Spleen (tissue), 7 donors: ENCODE measurements at regions not wholly inside any gene's neighbourhood (a gene's known extent, or its start where the extent isn't known, plus 50 kb on each side); places are given as distances from the start of the nearest gene placed in this dataset.

Source experiments
- CTCF ChIP-seq, 11 experiments: fragments of 200-600 bp in 7 of 11; fragments of 450-650 bp in 4 of 11; sonication (generic) in 4 of 11; IDR thresholded peaks in 8 of 11; conservative IDR thresholded peaks in 3 of 11; 1 replicate in 7 of 11; 2 replicates in 4 of 11; pipeline versions ENCODE4 v1.4.0 to v1.8.0; 2016 to 2021; ENCODE audit warnings: antibody characterized with exemption in 11 of 11, inconsistent platforms in 4 of 11, mild to moderate bottlenecking in 1 of 11
- POLR2A ChIP-seq, 3 donors: fragments of 450-650 bp; IDR thresholded peaks; one replicate each; pipeline ENCODE4 v1.5.1; 2017; ENCODE audit warnings: antibody characterized with exemption in 3 of 3, mild to moderate bottlenecking in 1 of 3
- POLR2AphosphoS5 ChIP-seq, 3 donors: sonication (generic); formaldehyde crosslinking; IDR thresholded peaks; one replicate each; pipeline ENCODE4 v1.5.1; 2017; ENCODE audit warnings: antibody characterized with exemption in 3 of 3
- donor health status: DM: no; HTN: no; CAD: no; lungs with moderate emphysema.
- donor health status: DM: no; HTN: no; CAD: no.
- donor health status: DM: no; HTN: no; CAD: no.

- TF ChIP-seq CTCF (IDR thresholded peaks at IDR 0.05 in 8 of 11, conservative IDR thresholded peaks at IDR 0.05 in 3 of 11) (no peak), POLR2A (IDR thresholded peaks at IDR 0.05) (no peak), POLR2AphosphoS5 (IDR thresholded peaks at IDR 0.05) (no peak)
These were observed 93.5 kb upstream of the ZNF521 start for GRCh38 chr18:25445430-25445829.
